ENCODE measurements at regions not wholly inside any gene's neighbourhood (a gene's known extent, or its start where the extent isn't known, plus 50 kb on each side); places are given as distances from the start of the nearest gene placed in this dataset.

DNA sequence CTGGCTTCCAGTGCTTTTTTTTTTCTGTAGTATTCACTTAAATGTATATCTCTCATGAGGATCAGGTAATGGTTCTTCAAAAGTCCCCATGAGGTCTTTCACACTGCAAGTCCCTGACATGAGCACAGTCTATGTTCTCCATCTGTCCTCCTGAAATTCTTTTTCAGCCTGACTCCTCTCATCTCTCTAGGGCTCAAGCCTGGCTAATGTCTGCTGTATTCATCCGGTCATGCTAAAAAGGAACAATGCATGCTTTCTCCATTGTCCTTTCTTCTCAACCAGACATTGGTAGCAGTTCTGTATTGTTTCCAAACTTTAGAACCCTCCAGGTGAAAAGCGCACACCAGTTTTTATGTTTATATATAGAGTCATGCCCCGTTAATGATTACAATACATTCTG is 368.3 kb upstream of the OLFM3 start:
- TF ChIP-seq, protein P1, sequence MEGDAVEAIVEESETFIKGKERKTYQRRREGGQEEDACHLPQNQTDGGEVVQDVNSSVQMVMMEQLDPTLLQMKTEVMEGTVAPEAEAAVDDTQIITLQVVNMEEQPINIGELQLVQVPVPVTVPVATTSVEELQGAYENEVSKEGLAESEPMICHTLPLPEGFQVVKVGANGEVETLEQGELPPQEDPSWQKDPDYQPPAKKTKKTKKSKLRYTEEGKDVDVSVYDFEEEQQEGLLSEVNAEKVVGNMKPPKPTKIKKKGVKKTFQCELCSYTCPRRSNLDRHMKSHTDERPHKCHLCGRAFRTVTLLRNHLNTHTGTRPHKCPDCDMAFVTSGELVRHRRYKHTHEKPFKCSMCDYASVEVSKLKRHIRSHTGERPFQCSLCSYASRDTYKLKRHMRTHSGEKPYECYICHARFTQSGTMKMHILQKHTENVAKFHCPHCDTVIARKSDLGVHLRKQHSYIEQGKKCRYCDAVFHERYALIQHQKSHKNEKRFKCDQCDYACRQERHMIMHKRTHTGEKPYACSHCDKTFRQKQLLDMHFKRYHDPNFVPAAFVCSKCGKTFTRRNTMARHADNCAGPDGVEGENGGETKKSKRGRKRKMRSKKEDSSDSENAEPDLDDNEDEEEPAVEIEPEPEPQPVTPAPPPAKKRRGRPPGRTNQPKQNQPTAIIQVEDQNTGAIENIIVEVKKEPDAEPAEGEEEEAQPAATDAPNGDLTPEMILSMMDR (IDR thresholded peaks at IDR 0.05), result no peak
- TF ChIP-seq POLR2A (IDR thresholded peaks at IDR 0.05) (no peak), EP300 (IDR thresholded peaks at IDR 0.05) (no peak)

DNA sequence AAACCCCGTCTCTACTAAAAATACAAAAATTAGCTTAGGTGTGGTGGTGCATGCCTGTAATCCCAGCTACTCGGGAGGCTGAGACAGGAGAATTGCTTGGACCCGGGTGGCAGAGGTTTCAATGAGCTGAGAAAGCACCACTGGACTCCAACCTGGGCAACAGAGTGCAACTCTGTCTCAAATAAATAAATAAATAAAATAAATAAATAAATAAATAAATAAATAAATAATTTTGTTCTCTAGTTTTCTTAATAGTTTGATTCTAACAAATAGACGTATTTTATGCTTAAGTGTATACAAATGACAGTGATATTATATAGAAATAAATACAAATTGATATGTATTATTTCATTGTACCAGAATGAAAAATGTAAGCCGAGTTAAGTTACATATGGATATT is 339.9 kb upstream of the OLFM3 start:
- H3K27me3 ChIP-seq, result no peaks in the 10 kb centered on the region
- TF ChIP-seq, protein P1 (IDR thresholded peaks at IDR 0.05), result no peak
- TF ChIP-seq POLR2A (IDR thresholded peaks at IDR 0.05) (no peak), EP300 (IDR thresholded peaks at IDR 0.05) (no peak)
- no peak for DNase-seq (ENCODE audit: low spot score in 2 of 2)

More for the DNA sequence above, 368.3 kb upstream of the OLFM3 start:
- Histone ChIP-seq H3K27me3 (no peaks in the 10 kb centered on the region), H3K27ac (no peak overlapping the region), H3K9me3 (no peaks in the 10 kb centered on the region), H3K36me3 (no peaks in the 10 kb centered on the region), H3K4me1 (no peaks in the 10 kb centered on the region), H3K4me3 (no peak overlapping the region)
- WGBS, 2 donors, result 37 to 63% methylated on average over 3 of the region's 3 CpGs
- DNase-seq (ENCODE audit: low spot score in 2 of 2), result no peak

DNA sequence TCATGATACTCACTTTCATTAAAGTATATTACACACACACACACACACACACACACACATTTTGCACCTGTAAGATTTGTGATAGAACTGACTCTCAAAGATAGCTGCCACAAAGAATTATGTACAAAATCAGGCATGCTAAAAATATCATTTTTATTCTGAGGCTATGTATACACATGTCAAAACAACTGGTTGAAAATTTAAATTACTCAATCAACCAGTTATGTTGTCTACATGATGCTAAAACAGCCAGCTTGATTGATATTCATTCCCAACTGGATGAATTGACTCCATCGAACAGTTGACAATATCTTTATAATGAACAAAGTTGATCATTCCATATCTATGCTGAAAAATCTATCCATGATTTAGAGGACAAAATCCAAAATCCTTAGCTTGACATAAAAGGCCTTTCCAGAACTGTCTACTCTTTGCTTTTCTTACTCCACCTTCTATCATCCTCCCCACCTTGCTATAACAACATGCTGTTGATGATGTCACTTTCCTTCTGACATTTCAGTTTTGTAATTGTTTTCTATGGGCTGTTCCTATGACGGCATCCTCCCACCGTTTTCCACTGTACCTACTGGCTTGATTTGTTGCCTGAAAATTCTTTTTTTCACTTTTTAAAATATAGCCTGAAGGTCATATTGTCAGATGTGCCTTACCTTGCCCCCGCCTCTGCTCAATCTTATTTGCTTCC is 321.5 kb upstream of the OLFM3 start:
- Histone ChIP-seq H3K4me1 (no peaks in the 10 kb centered on the region), H3K4me3 (no peak overlapping the region), H3K36me3 (no peaks in the 10 kb centered on the region), H3K27ac (no peak overlapping the region), H3K9me3 (no peaks in the 10 kb centered on the region), H3K27me3 (no peaks in the 10 kb centered on the region)
- TF ChIP-seq POLR2A (IDR thresholded peaks at IDR 0.05), result no peak
- no peak for TF ChIP-seq EP300 (IDR thresholded peaks at IDR 0.05)
- TF ChIP-seq, protein P1 (IDR thresholded peaks at IDR 0.05), result no peak
- no peak for DNase-seq (ENCODE audit: low spot score in 2 of 2)
- 89 to 90% methylated on average over 4 of the region's 4 CpGs for WGBS, 2 donors

More for the DNA sequence above, 339.9 kb upstream of the OLFM3 start:
- no peak overlapping the region for H3K27ac ChIP-seq
- no peaks in the 10 kb centered on the region for H3K4me1 ChIP-seq
- no peaks in the 10 kb centered on the region for H3K9me3 ChIP-seq
- 92 to 94% methylated on average over 5 of the region's 5 CpGs for WGBS, 2 donors
- H3K36me3 ChIP-seq, result no peaks in the 10 kb centered on the region
- H3K4me3 ChIP-seq, result no peak overlapping the region

DNA sequence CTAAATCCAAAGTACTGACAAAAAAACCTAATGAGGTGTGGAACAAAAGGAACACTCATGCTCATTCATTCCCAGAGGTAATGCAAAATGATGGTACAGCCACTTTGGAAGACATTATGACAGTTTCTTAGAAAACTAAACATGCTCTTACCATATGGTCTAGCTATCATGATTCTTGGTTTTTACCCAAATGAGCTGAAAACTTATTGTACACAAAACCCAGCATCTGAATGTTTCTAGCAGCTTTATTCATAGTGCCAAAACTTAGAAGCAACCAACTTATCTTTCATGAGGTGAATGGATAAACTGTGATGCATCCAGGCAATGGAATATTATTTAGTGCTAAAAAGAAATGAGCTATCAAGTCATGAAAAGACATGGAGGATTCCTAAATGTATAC is 318.4 kb upstream of the OLFM3 start:
- Histone ChIP-seq H3K27ac (no peak overlapping the region), H3K27me3 (no peaks in the 10 kb centered on the region), H3K9me3 (no peaks in the 10 kb centered on the region), H3K4me1 (no peaks in the 10 kb centered on the region), H3K4me3 (no peak overlapping the region), H3K36me3 (no peaks in the 10 kb centered on the region)
- TF ChIP-seq, protein P1 (IDR thresholded peaks at IDR 0.05), result no peak
- TF ChIP-seq POLR2A (IDR thresholded peaks at IDR 0.05), result no peak
- TF ChIP-seq EP300 (IDR thresholded peaks at IDR 0.05), result no peak
- no peak for DNase-seq (ENCODE audit: low spot score in 2 of 2)

DNA sequence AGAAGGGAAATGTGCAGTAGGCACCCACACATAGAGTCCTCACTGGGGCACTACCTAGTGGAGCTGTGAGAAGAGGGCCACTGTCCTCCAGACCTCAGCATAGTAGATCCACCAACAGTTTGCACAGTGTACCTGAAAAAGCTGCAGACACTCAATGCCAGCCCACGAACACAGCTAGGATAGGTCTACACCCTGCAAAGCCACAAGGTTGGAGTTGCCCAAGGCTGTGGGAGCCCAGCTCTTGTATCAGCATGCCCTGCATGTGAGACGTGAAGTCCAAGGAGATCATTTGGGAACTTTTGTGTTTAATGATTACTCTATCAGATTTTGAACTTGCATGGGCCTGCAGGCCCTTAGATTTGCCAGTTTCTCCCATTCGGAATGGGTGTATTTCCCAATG is 299.4 kb upstream of the OLFM3 start:
- Histone ChIP-seq H3K36me3 (no peaks in the 10 kb centered on the region), H3K4me1 (no peaks in the 10 kb centered on the region), H3K9me3 (no peaks in the 10 kb centered on the region), H3K27me3 (no peaks in the 10 kb centered on the region), H3K27ac (no peak overlapping the region), H3K4me3 (no peak overlapping the region)
- no peak for DNase-seq (ENCODE audit: low spot score in 2 of 2)
- TF ChIP-seq EP300 (IDR thresholded peaks at IDR 0.05), result no peak
- TF ChIP-seq, protein P1 (IDR thresholded peaks at IDR 0.05), result no peak
- no peak for TF ChIP-seq POLR2A (IDR thresholded peaks at IDR 0.05)
- 93 to 95% methylated on average over 3 of the region's 3 CpGs for WGBS, 2 donors

All from tibial nerve (tissue), 4 donors.